Dedifferentiated amniotic fluid mesenchymal stem cell (primary cell): ENCODE measurements at regions not wholly inside any gene's neighbourhood (a gene's known extent, or its start where the extent isn't known, plus 50 kb on each side); places are given as distances from the start of the nearest gene placed in this dataset.

ENCODE experiments used
- DNase-seq: peaks from one replicate; pipeline ENCODE4 v3.0.0-alpha.2; 2016; ENCODE audit errors: extremely low spot score

DNA sequence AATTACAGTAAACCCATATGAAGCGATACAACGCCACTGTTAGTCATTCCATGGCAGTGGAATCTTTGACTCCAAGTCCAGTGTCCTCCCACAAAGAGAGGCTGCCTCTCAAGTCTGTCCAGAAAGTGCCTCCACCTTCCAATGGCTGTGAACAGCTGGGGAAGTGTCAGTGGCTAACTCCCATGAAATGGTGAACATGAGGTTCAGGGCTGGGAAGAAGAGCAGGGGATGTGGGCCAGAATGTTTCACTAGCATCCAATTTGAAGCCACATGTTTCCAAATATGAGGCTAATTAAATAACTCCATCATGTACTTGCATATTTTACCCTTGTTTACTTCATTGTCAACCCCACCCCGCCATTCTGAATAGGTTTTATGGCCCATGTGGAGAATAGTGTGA is 53.1 kb upstream of the CHST15 start:
- no peak for DNase-seq

DNA sequence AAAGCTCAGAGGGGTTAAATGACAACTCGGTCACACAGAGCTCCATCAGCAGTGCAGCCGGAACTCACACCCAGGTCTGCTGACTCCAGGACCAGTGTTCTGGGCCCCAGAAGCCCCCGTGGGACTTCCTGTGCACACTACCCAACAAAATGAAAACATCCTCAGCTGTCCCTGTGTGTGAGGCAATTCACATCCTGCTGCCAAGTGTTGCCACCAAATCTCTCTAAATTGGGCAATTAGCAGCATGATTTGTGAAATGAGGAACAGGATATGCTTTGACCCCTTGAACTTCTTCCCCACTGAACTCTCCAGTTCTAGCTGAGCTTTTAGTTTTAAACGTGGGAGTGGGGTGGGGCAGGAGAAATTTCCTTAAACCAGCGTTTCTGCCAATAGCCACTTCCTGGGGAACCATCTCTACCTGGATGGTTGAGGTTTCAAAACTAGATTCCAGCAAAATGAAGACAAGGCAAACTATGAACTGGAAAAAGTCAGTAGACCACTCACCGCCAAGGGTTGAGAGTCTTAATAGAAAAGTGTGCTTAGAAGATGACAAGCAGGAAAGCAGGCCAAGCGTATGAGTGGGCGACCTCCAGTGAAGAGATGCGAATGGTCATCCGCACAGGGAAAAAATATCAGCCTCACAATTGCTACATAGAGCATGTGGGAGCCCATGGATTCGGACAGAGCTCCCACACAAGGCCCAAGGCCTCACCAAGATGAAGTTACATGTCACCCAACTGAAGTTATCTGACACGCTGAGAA is 51.9 kb upstream of the CHST15 start:
- DNase-seq = no peak

DNA sequence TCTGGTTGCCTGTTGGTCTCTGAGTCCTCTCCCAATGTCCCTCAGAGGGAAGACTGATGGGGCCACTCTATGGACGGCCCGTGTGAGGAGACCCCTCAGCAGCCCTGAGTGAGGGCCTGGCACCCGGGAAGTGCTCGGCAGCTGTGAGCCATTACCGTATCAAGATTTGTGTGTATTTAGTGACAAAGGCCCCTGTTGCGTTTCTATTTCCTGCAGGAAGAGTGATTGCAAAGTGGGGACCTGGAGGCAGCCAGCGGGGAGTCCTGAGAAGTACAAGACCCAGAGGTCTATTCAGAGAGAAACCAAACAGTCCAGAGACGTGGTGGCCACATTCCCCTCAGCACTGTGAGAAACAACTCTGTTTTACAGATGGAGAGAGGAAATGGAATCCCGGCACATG is 51.1 kb upstream of the CHST15 start:
- no peak for DNase-seq

DNA sequence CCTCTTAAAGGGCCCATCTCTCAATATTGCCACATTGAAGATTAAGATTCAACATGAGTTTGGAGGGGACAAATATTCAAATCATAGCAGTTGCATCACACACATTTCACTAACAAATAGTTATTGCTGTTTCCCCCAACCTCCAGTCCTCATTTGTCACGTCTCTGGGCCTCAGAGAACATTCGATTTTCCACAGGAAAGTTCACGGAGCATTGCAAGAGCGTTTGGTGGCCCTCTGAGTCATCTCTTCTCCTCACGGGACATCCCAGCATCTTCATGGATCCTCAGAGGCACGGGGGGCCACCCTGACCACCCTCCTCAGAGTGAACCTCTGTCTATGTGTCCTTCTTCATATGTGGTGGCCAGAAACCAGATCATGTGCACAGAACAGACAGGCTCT is 50.3 kb upstream of the CHST15 start:
- DNase-seq = no peak
